Neural progenitor cell (in vitro differentiated cells): ENCODE measurements at regions not wholly inside any gene's neighbourhood (a gene's known extent, or its start where the extent isn't known, plus 50 kb on each side); places are given as distances from the start of the nearest gene placed in this dataset.

Experiments used
- CTCF ChIP-seq: fragments of 200-600 bp; sonication (generic); IDR thresholded peaks from 2 replicates; pipeline ENCODE4 v1.5.1; 2017; ENCODE audit warnings: antibody characterized with exemption, mild to moderate bottlenecking
- EZH2 ChIP-seq: fragments of 200-600 bp; sonication (generic); IDR thresholded peaks from 2 replicates; pipeline ENCODE4 v1.6.1; 2017; ENCODE audit warnings: antibody characterized with exemption, mild to moderate bottlenecking, moderate library complexity
- EZH2phosphoT487 ChIP-seq: fragments of 200-600 bp; sonication (generic); IDR thresholded peaks from 2 replicates; pipeline ENCODE4 v1.6.1; 2017; ENCODE audit warnings: antibody characterized with exemption

- TF ChIP-seq CTCF (no peak), EZH2 (no peak), EZH2phosphoT487 (no peak)
These were observed 261.2 kb upstream of the FAM174A start for GRCh38 chr5:100273846-100274580.
